SH-SY5Y (cell line): ENCODE measurements at regions not wholly inside any gene's neighbourhood (a gene's known extent, or its start where the extent isn't known, plus 50 kb on each side); places are given as distances from the start of the nearest gene placed in this dataset.

Source experiments
- GATA2 ChIP-seq: IDR thresholded peaks from 2 replicates; pipeline ENCODE4 v1.6.1; 2011; ENCODE audit warnings: mild to moderate bottlenecking, low read depth, low read length
- GATA3 ChIP-seq: IDR thresholded peaks from 2 replicates; pipeline ENCODE4 v1.6.1; 2011; ENCODE audit warnings: low read depth, mild to moderate bottlenecking, low read length, moderate library complexity

DNA sequence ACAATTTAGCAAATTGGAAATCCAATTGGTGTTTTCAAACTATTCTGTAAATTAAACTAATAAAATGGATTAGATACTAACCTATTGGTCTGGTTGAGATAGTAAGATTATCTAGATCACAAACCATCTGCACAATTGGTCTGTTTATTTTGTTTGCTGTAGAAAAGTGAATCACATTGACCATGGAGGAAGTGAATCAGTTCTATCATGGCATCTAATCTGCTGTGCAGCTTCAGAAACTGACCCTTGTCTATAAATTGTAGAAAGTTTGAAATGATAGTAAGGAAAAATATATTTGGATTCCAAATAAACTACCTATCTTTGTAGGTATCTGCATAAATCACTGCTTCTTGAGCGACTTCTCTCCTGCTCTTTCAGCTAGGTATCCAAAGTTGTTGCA, 1865.4 kb downstream of the MAT2B start:
- no peak for TF ChIP-seq GATA2
- TF ChIP-seq GATA3: no peak
